ENCODE measurements at regions not wholly inside any gene's neighbourhood (a gene's known extent, or its start where the extent isn't known, plus 50 kb on each side); places are given as distances from the start of the nearest gene placed in this dataset.

DNA sequence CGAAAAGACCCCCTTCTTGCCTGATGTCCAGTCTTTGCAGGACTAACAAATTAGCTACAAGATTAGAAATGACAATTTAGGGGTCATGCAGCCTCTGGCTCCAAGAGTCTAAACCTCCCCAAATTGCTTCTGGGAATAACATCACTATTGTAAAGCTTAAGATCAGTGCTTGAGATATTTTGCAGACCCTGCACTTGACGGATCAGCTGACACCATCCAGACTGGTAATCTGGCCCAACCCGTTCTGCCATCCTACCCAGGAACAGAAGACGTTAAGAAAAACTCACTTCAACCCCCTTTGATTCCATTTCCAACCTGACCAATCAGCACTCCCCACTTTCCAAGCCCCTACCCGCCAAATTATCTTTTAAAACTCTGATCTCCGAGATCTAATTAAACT lies 236.7 kb upstream of the KRR1 start:
- Histone ChIP-seq H3K9me3 (ENCODE audit: control insufficient read depth in 1 of 2, insufficient read depth in 1 of 2, low read length in 2 of 2) (no peaks in the 10 kb centered on the region), H3K27ac (ENCODE audit: low read depth in 1 of 2, low read length in 2 of 2) (no peak overlapping the region), H3K27me3 (ENCODE audit: control insufficient read depth in 1 of 2, insufficient read depth in 2 of 2, low read length in 2 of 2) (no peaks in the 10 kb centered on the region), H3K36me3 (ENCODE audit: insufficient read depth, low read length) (no peaks in the 10 kb centered on the region), H3K4me1 (ENCODE audit: insufficient read depth, low read length) (no peaks in the 10 kb centered on the region), H3K4me3 (ENCODE audit: low read length) (no peak overlapping the region)
- no peak overlapping the region for H3K4me3 Mint-ChIP-seq
- no peaks in the 10 kb centered on the region for H3K4me1 Mint-ChIP-seq (ENCODE audit: low read depth)
- no peaks in the 10 kb centered on the region for H3K9me3 Mint-ChIP-seq
- CTCF ChIA-PET: no interaction called here
- intact Hi-C loops (cut with DNase I, micrococcal nuclease): no loop called here
- no peak for ATAC-seq (ENCODE audit: poor library complexity)
- POLR2A ChIA-PET: no interaction called here
- DNase-seq: no peak
- H3K36me3 Mint-ChIP-seq (ENCODE audit: low read depth): no peaks in the 10 kb centered on the region
- H3K27me3 Mint-ChIP-seq: peaks cover 9% of the 10 kb centered on the region
- TF ChIP-seq CTCF (IDR thresholded peaks at IDR 0.05): no peak
- H3K27ac Mint-ChIP-seq: no peak overlapping the region

GRCh38 chr12:75747572-75748021 lies 236.2 kb upstream of the KRR1 start:
- Histone ChIP-seq H3K9me3 (ENCODE audit: control insufficient read depth in 1 of 2, insufficient read depth in 1 of 2, low read length in 2 of 2) (no peaks in the 10 kb centered on the region), H3K27ac (ENCODE audit: low read depth in 1 of 2, low read length in 2 of 2) (no peak overlapping the region), H3K4me3 (ENCODE audit: low read length) (no peak overlapping the region), H3K4me1 (ENCODE audit: insufficient read depth, low read length) (no peaks in the 10 kb centered on the region), H3K27me3 (ENCODE audit: control insufficient read depth in 1 of 2, insufficient read depth in 2 of 2, low read length in 2 of 2) (no peaks in the 10 kb centered on the region), H3K36me3 (ENCODE audit: insufficient read depth, low read length) (no peaks in the 10 kb centered on the region)
- intact Hi-C loops (cut with DNase I, micrococcal nuclease): no loop called here
- H3K9me3 Mint-ChIP-seq: no peaks in the 10 kb centered on the region
- DNase-seq: no peak
- CTCF ChIA-PET: interaction anchor here (0.7 kb wide), 1 partner anchor 12 kb away, joined by 3 read pairs; no protein-coding TSS in a partner anchor
- no peak for ATAC-seq (ENCODE audit: poor library complexity)
- POLR2A ChIA-PET: no interaction called here
- H3K27me3 Mint-ChIP-seq: peaks cover 9% of the 10 kb centered on the region
- no peaks in the 10 kb centered on the region for H3K4me1 Mint-ChIP-seq (ENCODE audit: low read depth)
- no peak for TF ChIP-seq CTCF (IDR thresholded peaks at IDR 0.05)
- no peak overlapping the region for H3K4me3 Mint-ChIP-seq
- H3K36me3 Mint-ChIP-seq (ENCODE audit: low read depth): no peaks in the 10 kb centered on the region
- no peak overlapping the region for H3K27ac Mint-ChIP-seq

GRCh38 chr12:75746621-75747020 lies 235.2 kb upstream of the KRR1 start:
- H3K4me1 ChIP-seq (ENCODE audit: insufficient read depth, low read length): no peaks in the 10 kb centered on the region
- TF ChIP-seq CTCF (IDR thresholded peaks at IDR 0.05): no peak
- H3K27ac Mint-ChIP-seq: no peak overlapping the region
- no peak overlapping the region for H3K4me3 Mint-ChIP-seq
- H3K9me3 Mint-ChIP-seq: no peaks in the 10 kb centered on the region
- no peaks in the 10 kb centered on the region for H3K36me3 Mint-ChIP-seq (ENCODE audit: low read depth)
- ATAC-seq (ENCODE audit: poor library complexity): no peak
- peaks cover 9% of the 10 kb centered on the region for H3K27me3 Mint-ChIP-seq
- H3K4me3 ChIP-seq (ENCODE audit: low read length): no peak overlapping the region
- intact Hi-C loops (cut with DNase I, micrococcal nuclease): no loop called here
- CTCF ChIA-PET: interaction anchor here (0.7 kb wide), 1 partner anchor 13 kb away, joined by 3 read pairs; no protein-coding TSS in a partner anchor
- no peak overlapping the region for H3K27ac ChIP-seq (ENCODE audit: low read depth in 1 of 2, low read length in 2 of 2)
- H3K9me3 ChIP-seq (ENCODE audit: control insufficient read depth in 1 of 2, insufficient read depth in 1 of 2, low read length in 2 of 2): no peaks in the 10 kb centered on the region
- DNase-seq: no peak
- H3K4me1 Mint-ChIP-seq (ENCODE audit: low read depth): no peaks in the 10 kb centered on the region
- H3K27me3 ChIP-seq (ENCODE audit: control insufficient read depth in 1 of 2, insufficient read depth in 2 of 2, low read length in 2 of 2): no peaks in the 10 kb centered on the region
- POLR2A ChIA-PET: no interaction called here
- no peaks in the 10 kb centered on the region for H3K36me3 ChIP-seq (ENCODE audit: insufficient read depth, low read length)

Measured in CD4-positive, alpha-beta T cell (primary cell).